IMR-90 (cell line): ENCODE measurements at regions not wholly inside any gene's neighbourhood (a gene's known extent, or its start where the extent isn't known, plus 50 kb on each side); places are given as distances from the start of the nearest gene placed in this dataset.
A peak's percentile ranks its signal among the peaks of the same experiment; 100 is the strongest.

Experiments used
- ATAC-seq: fragments of 200-7000 bp; cut with Tn5 transposase; 2 replicates; pipeline ENCODE4 v1.9.1; 2020; ENCODE audit warnings: low read depth, mild to moderate bottlenecking, moderate library complexity
- BruUV-seq: library from RNA; stranded (reverse); fragments of 400-500 nt; replicated peaks from 2 replicates; lab custom pipeline; 2021; lab: Mats Ljungman, UMichigan
- CTCF ChIA-PET: fragments of 300-600 bp; formaldehyde crosslinking; extraction: SDS; loops from one replicate; lab custom pipeline; 2021; ENCODE audit warnings: antibody characterized with exemption; lab: Yijun Ruan, JAX
- POLR2A ChIA-PET: fragments of 300-600 bp; sonication (Branson Sonifier 250); formaldehyde crosslinking; loops from one replicate; lab custom pipeline; 2022; ENCODE audit warnings: antibody characterized with exemption; ENCODE audit not compliant: unreplicated experiment; lab: Charles Lee
- DNase-seq: peaks from one replicate; pipeline ENCODE4 v3.0.0; 2013
- H2AFZ ChIP-seq: replicated peaks from 2 replicates; pipeline ENCODE3; 2013; ENCODE audit warnings: low read length, mild to moderate bottlenecking; ENCODE audit not compliant: poor library complexity
- H2AK5ac ChIP-seq: 2 replicates; pipeline ENCODE4 v1.6.1; 2013; ENCODE audit warnings: low read depth, low read length, inconsistent platforms
- H2AK9ac ChIP-seq: replicated peaks from 2 replicates; pipeline ENCODE3; 2013; ENCODE audit warnings: mild to moderate bottlenecking, low read depth, low read length, moderate library complexity; ENCODE audit not compliant: poor library complexity
- H2BK120ac ChIP-seq: 2 replicates; pipeline ENCODE4 v1.6.1; 2013; ENCODE audit warnings: low read depth, low read length, inconsistent platforms
- H2BK15ac ChIP-seq: 3 replicates; pipeline ENCODE4 v1.6.1; 2013; ENCODE audit warnings: low read depth, low read length, inconsistent platforms
- H2BK20ac ChIP-seq: 2 replicates; pipeline ENCODE4 v1.6.1; 2013; ENCODE audit warnings: low read depth, mild to moderate bottlenecking, inconsistent platforms, low read length, moderate library complexity
- H2BK5ac ChIP-seq: 2 replicates; pipeline ENCODE4 v1.6.1; 2013; ENCODE audit warnings: mild to moderate bottlenecking, low read depth, low read length, inconsistent platforms; ENCODE audit not compliant: poor library complexity, severe bottlenecking
- H3K14ac ChIP-seq: replicated peaks from 2 replicates; pipeline ENCODE4 v1.6.1; 2013; ENCODE audit warnings: low read depth, low read length, inconsistent platforms
- H3K18ac ChIP-seq: 2 replicates; pipeline ENCODE4 v1.6.1; 2013; ENCODE audit warnings: low read depth, low read length, control low read depth
- H3K23ac ChIP-seq: 2 replicates; pipeline ENCODE4 v1.6.1; 2013; ENCODE audit warnings: low read depth, low read length, inconsistent platforms
- H3K27ac ChIP-seq: 2 replicates; pipeline ENCODE4 v1.5.1; 2013; ENCODE audit warnings: mild to moderate bottlenecking, control low read depth, low read length; ENCODE audit not compliant: insufficient read depth
- H3K27me3 ChIP-seq: 2 replicates; pipeline ENCODE4 v1.6.1; 2013; ENCODE audit warnings: low read length; ENCODE audit not compliant: control insufficient read depth, insufficient read depth
- H3K36me3 ChIP-seq: 2 replicates; pipeline ENCODE4 v1.6.1; 2013; ENCODE audit warnings: low read length, mixed read lengths; ENCODE audit not compliant: control insufficient read depth, insufficient read depth
- H3K4ac ChIP-seq: 2 replicates; pipeline ENCODE4 v1.6.1; 2013; ENCODE audit warnings: low read depth, low read length, inconsistent platforms
- H3K4me1 ChIP-seq: 2 replicates; pipeline ENCODE4 v1.6.1; 2013; ENCODE audit warnings: low read length, mixed read lengths; ENCODE audit not compliant: control insufficient read depth, insufficient read depth
- H3K4me2 ChIP-seq: 2 replicates; pipeline ENCODE4 v1.6.1; 2013; ENCODE audit warnings: low read depth, mild to moderate bottlenecking, control low read depth, low read length, moderate library complexity
- H3K4me3 ChIP-seq: 2 replicates; pipeline ENCODE4 v1.5.1; 2013; ENCODE audit warnings: low read depth, mild to moderate bottlenecking, control low read depth, low read length, moderate library complexity; ENCODE audit not compliant: insufficient read depth
- H3K56ac ChIP-seq: 2 replicates; pipeline ENCODE4 v1.6.1; 2013; ENCODE audit warnings: low read length, inconsistent platforms; ENCODE audit not compliant: insufficient read depth; ENCODE audit errors: extremely low read depth
- H3K79me1 ChIP-seq, 2 experiments: 2 replicates each; pipeline ENCODE4 v1.6.1; 2013; ENCODE audit warnings: low read length in 2 of 2, inconsistent platforms in 1 of 2, low read depth in 1 of 2
- H3K9ac ChIP-seq: 2 replicates; pipeline ENCODE4 v1.6.1; 2013; ENCODE audit warnings: low read depth, low read length, control low read depth
- H3K9me1 ChIP-seq: 2 replicates; pipeline ENCODE4 v1.6.1; 2013; ENCODE audit warnings: low read length, inconsistent platforms; ENCODE audit not compliant: insufficient read depth
- H3K9me3 ChIP-seq: 2 replicates; pipeline ENCODE4 v1.6.1; 2013; ENCODE audit warnings: low read length; ENCODE audit not compliant: control insufficient read depth, insufficient read depth
- H4K20me1 ChIP-seq: 2 replicates; pipeline ENCODE4 v1.6.1; 2013; ENCODE audit warnings: low read length, inconsistent platforms; ENCODE audit not compliant: insufficient read depth
- H4K5ac ChIP-seq: 2 replicates; pipeline ENCODE4 v1.6.1; 2013; ENCODE audit warnings: mild to moderate bottlenecking, low read depth, low read length, control low read depth
- H4K8ac ChIP-seq, 2 experiments: 2 replicates each; pipeline ENCODE4 v1.6.1; 2013; ENCODE audit warnings: low read depth in 2 of 2, low read length in 2 of 2, control low read depth in 1 of 2, inconsistent platforms in 1 of 2
- H4K91ac ChIP-seq: 2 replicates; pipeline ENCODE4 v1.6.1; 2013; ENCODE audit warnings: low read depth, low read length, inconsistent platforms; ENCODE audit not compliant: insufficient read depth
- BHLHE40 ChIP-seq: fragments of 150-350 bp; IDR thresholded peaks from 2 replicates; pipeline ENCODE4 v1.6.1; 2016; ENCODE audit warnings: mild to moderate bottlenecking, low read depth, low read length
- CEBPB ChIP-seq: IDR thresholded peaks from 2 replicates; pipeline ENCODE4 v1.6.1; 2012; ENCODE audit warnings: low read depth, low read length, improper control_type of control experiment
- CHD1 ChIP-seq: IDR thresholded peaks from 2 replicates; pipeline ENCODE4 v1.6.1; 2012; ENCODE audit warnings: low read depth, low read length, improper control_type of control experiment
- CTCF ChIP-seq: conservative IDR thresholded peaks from 2 replicates; pipeline ENCODE4 v1.5.1; 2012; ENCODE audit warnings: mild to moderate bottlenecking, low read depth, low read length, improper control_type of control experiment
- ELK1 ChIP-seq: fragments of 150-350 bp; IDR thresholded peaks from 2 replicates; pipeline ENCODE4 v1.6.1; 2016; ENCODE audit warnings: low read depth, mild to moderate bottlenecking, low read length, moderate library complexity, borderline replicate concordance
- FOS ChIP-seq: fragments of 150-350 bp; IDR thresholded peaks from 2 replicates; pipeline ENCODE4 v1.6.1; 2016; ENCODE audit warnings: low read depth, low read length
- MAFK ChIP-seq: IDR thresholded peaks from 2 replicates; pipeline ENCODE4 v1.6.1; 2012; ENCODE audit warnings: low read depth, low read length, improper control_type of control experiment
- MXI1 ChIP-seq: IDR thresholded peaks from 2 replicates; pipeline ENCODE4 v1.6.1; 2012; ENCODE audit warnings: low read depth, mild to moderate bottlenecking, low read length, moderate library complexity, borderline replicate concordance
- NFE2L2 ChIP-seq: fragments of 150-350 bp; IDR thresholded peaks from 2 replicates; pipeline ENCODE4 v1.6.1; 2016; ENCODE audit warnings: low read depth, mild to moderate bottlenecking, low read length
- POLR2A ChIP-seq: IDR thresholded peaks from 2 replicates; pipeline ENCODE4 v1.6.1; 2012; ENCODE audit warnings: mild to moderate bottlenecking, low read depth, low read length
- RAD21 ChIP-seq: IDR thresholded peaks from 2 replicates; pipeline ENCODE4 v1.6.1; 2012; ENCODE audit warnings: low read length, improper control_type of control experiment
- RCOR1 ChIP-seq: IDR thresholded peaks from 2 replicates; pipeline ENCODE4 v1.6.1; 2012; ENCODE audit warnings: mild to moderate bottlenecking, low read length, improper control_type of control experiment; ENCODE audit not compliant: insufficient replicate concordance
- RFX5 ChIP-seq: IDR thresholded peaks from 2 replicates; pipeline ENCODE4 v1.8.0; 2012; ENCODE audit warnings: low read depth, mild to moderate bottlenecking, low read length, moderate library complexity
- USF2 ChIP-seq: fragments of 150-350 bp; IDR thresholded peaks from 2 replicates; pipeline ENCODE4 v1.6.1; 2017; ENCODE audit warnings: mild to moderate bottlenecking, antibody characterized with exemption, low read length, low read depth
- WGBS, 2 experiments: methylation state at CpG; one replicate each; pipeline versions ENCODE4 v1.1.5 to v1.1.7; 2013; ENCODE audit warnings: missing lambda C conversion rate in 2 of 2; ENCODE audit not compliant: insufficient read length in 1 of 2; ENCODE audit errors: extremely low coverage in 2 of 2; 5-methylcytosine and 5-hydroxymethylcytosine counted together
- dilution Hi-C: fragments of 300-500 bp; cut with HindIII; formaldehyde crosslinking; loops from one replicate; pipeline ENCODE4 v1.14.3; 2018; ENCODE audit warnings: low sequenced_read_pairs; ENCODE audit not compliant: unreplicated experiment
- in situ Hi-C: fragments of 300-500 bp; cut with MboI; formaldehyde crosslinking; loops from 3 replicates; pipeline ENCODE4 v1.14.3; 2019; ENCODE audit warnings: low sequenced_read_pairs, inconsistent platforms, mixed read lengths
- intact Hi-C: fragments of 100-400 bp; cut with micrococcal nuclease; formaldehyde crosslinking; loops from 2 replicates; pipeline ENCODE4 v1.10.0; 2022

DNA sequence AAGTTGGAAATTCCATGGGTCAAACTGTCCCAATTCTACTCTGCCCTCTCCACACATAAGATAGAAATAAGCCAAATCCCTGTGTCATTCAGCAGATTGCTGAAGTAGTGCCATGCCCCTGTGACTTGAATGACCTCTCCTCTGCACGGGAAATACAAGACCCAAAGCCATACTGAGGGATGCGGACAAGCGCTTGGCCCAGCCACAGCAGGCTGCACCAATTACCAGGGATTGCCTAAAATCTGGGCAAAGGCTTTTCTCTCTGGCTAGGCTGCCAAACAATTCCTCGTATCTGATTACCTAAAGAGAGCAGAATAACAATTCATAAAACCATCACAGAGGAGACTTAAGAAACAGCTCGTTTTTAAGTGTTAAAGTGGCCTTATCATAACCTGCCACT, 421.8 kb upstream of the JARID2 start:
- Histone ChIP-seq H3K9ac (no peak overlapping the region), H3K56ac (no peak overlapping the region), H2AFZ (no peak overlapping the region), H3K4me2 (no peak overlapping the region), H2AK9ac (no peak overlapping the region), H4K91ac (no peak overlapping the region), H3K4me3 (no peak overlapping the region), H3K14ac (no peak overlapping the region), H3K36me3 (no peaks in the 10 kb centered on the region), H3K23ac (no peak overlapping the region), H2BK20ac (0 out of 2 replicates have a peak overlapping the region, but pooled peaks have one; percentile 20), H3K27me3 (no peaks in the 10 kb centered on the region), H4K8ac (no peak overlapping the region), H3K4me1 (peaks cover 4% of the 10 kb centered on the region; the same call in 1 of the 2 replicates), H4K5ac (no peak overlapping the region), H3K79me1 (no peaks in the 10 kb centered on the region), H3K4ac (0 out of 2 replicates have a peak overlapping the region, but pooled peaks have one; percentile 21), H2BK15ac (no peak overlapping the region), H3K18ac (no peak overlapping the region), H2BK5ac (no peak overlapping the region), H3K27ac (no peak overlapping the region), H2AK5ac (no peak overlapping the region), H2BK120ac (peak overlapping the region; percentile 47), H4K20me1 (no peaks in the 10 kb centered on the region), H3K9me1 (0 out of 2 replicates have a peak, but pooled peaks cover 4% of the 10 kb centered on the region), H3K9me3 (no peaks in the 10 kb centered on the region)
- dilution Hi-C loops = no loop called here
- no peak for DNase-seq
- CTCF ChIA-PET = interaction anchor here (0.7 kb wide), 1 partner anchor 37 kb away, joined by 3 read pairs; no protein-coding TSS in a partner anchor
- intact Hi-C loops = no loop called here
- no peak for ATAC-seq
- POLR2A ChIA-PET = interaction anchor here (0.7 kb wide), 1 partner anchor 242 kb away, joined by 3 read pairs; no protein-coding TSS in a partner anchor
- TF ChIP-seq CEBPB (no peak), MAFK (no peak), ELK1 (no peak), CTCF (no peak), RAD21 (no peak), USF2 (no peak), CHD1 (no peak), FOS (no peak), NFE2L2 (no peak), POLR2A (no peak), BHLHE40 (no peak), MXI1 (no peak), RFX5 (no peak), RCOR1 (no peak)
- in situ Hi-C loops = no loop called here
- no TSS peak for BruUV-seq
- 77% methylated on average over 3 of the region's 5 CpGs; no CpG with 5 or more reads in 1 of the 2 experiments for WGBS, 2 experiments
